HG02840 (cell line): ENCODE measurements at regions not wholly inside any gene's neighbourhood (a gene's known extent, or its start where the extent isn't known, plus 50 kb on each side); places are given as distances from the start of the nearest gene placed in this dataset.

Experiments
- ATAC-seq: cut with Tn5 transposase; IDR thresholded peaks from one replicate; pipeline ENCODE4 v1.9.1; 2021; ENCODE audit warnings: mild to moderate bottlenecking, moderate library complexity, moderate number of reproducible peaks; ENCODE audit not compliant: unreplicated experiment, low FRiP score

- no peak for ATAC-seq
These were observed 516.1 kb upstream of the GOLIM4 start for GRCh38 chr3:168611826-168612225.

GRCh38 chr3:168608926-168609325 is 513.2 kb upstream of the GOLIM4 start:
- ATAC-seq = no peak

GRCh38 chr3:168604767-168605166 is 509.0 kb upstream of the GOLIM4 start:
- ATAC-seq = no peak

- ATAC-seq = no peak
These were observed 502.5 kb upstream of the GOLIM4 start for GRCh38 chr3:168598250-168598649.

GRCh38 chr3:168596175-168596823 is 500.6 kb upstream of the GOLIM4 start:
- no peak for ATAC-seq

- ATAC-seq = no peak
These were observed 495.9 kb upstream of the GOLIM4 start for GRCh38 chr3:168591587-168591986.

GRCh38 chr3:168589376-168589775 is 493.7 kb upstream of the GOLIM4 start:
- no peak for ATAC-seq

- no peak for ATAC-seq
These were observed 489.8 kb upstream of the GOLIM4 start for GRCh38 chr3:168585544-168585943.

- no peak for ATAC-seq
These were observed 488.3 kb upstream of the GOLIM4 start for GRCh38 chr3:168583977-168584376.

GRCh38 chr3:168582503-168582902 is 486.8 kb upstream of the GOLIM4 start:
- no peak for ATAC-seq

GRCh38 chr3:168581771-168582225 is 486.1 kb upstream of the GOLIM4 start:
- ATAC-seq = no peak

GRCh38 chr3:168579010-168579409 is 483.3 kb upstream of the GOLIM4 start:
- ATAC-seq = no peak

GRCh38 chr3:168575750-168576149 is 480.0 kb upstream of the GOLIM4 start:
- ATAC-seq = no peak

GRCh38 chr3:168574455-168575158 is 478.9 kb upstream of the GOLIM4 start:
- no peak for ATAC-seq

GRCh38 chr3:168570404-168571155 is 474.9 kb upstream of the GOLIM4 start:
- ATAC-seq = no peak

- no peak for ATAC-seq
These were observed 463.1 kb upstream of the GOLIM4 start for GRCh38 chr3:168558728-168559411.

- no peak for ATAC-seq
These were observed 456.5 kb upstream of the GOLIM4 start for GRCh38 chr3:168552251-168552650.

GRCh38 chr3:168548719-168549118 is 453.0 kb upstream of the GOLIM4 start:
- ATAC-seq = no peak

- ATAC-seq = no peak
These were observed 451.0 kb upstream of the GOLIM4 start for GRCh38 chr3:168546707-168547106.

GRCh38 chr3:168545591-168545990 is 449.9 kb upstream of the GOLIM4 start:
- no peak for ATAC-seq
